ENCODE measurements at regions not wholly inside any gene's neighbourhood (a gene's known extent, or its start where the extent isn't known, plus 50 kb on each side); places are given as distances from the start of the nearest gene placed in this dataset.

- no peak for TF ChIP-seq CTCF (IDR thresholded peaks at IDR 0.05; ENCODE audit: insufficient read depth, low read depth, low read length, missing control alignments)
- no peak for DNase-seq (ENCODE audit: low read depth)
- H3K4me3 ChIP-seq (ENCODE audit: low read depth, low read length): no peak overlapping the region
Observed at GRCh38 chr13:30827578-30827925, 78.5 kb upstream of the MEDAG start.

DNA sequence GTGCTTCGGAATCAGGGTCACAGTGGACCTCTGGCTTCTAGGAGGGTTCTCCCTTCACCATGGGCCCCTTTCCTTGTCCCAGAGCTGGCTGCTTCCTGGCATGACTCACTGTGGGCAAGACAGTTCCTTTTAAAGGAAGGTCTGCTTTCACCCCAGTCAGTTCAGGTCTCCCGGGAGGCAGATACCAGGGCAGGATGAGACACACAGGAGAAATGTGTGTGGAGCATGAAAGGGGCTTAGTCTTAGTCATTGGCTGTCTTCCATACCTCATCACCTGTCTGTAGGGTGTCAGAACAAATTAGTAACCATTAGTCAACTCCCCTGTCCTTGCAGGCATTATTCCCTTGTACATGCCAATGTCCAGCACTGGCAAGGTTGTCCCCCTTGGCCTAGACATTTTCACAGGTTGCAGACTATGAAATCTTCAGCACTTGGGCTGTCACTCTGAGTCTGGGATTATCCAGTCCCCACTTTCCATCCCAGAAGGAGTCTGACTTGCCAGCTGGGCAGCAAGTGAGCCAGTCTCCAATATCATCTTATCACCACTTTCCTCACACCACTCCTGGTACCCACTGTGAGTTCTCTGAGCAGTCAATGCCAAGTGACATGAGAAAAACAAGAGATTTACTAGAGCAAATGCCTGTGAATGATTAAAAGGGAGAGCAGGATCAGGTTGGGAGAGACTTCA lies 76.8 kb upstream of the MEDAG start:
- TF ChIP-seq CTCF (IDR thresholded peaks at IDR 0.05; ENCODE audit: insufficient read depth, low read depth, low read length, missing control alignments): no peak
- no peak for DNase-seq (ENCODE audit: low read depth)
- no peak overlapping the region for H3K4me3 ChIP-seq (ENCODE audit: low read depth, low read length)

GRCh38 chr13:30829833-30830637 lies 76.0 kb upstream of the MEDAG start:
- TF ChIP-seq CTCF (IDR thresholded peaks at IDR 0.05; ENCODE audit: insufficient read depth, low read depth, low read length, missing control alignments): no peak

DNA sequence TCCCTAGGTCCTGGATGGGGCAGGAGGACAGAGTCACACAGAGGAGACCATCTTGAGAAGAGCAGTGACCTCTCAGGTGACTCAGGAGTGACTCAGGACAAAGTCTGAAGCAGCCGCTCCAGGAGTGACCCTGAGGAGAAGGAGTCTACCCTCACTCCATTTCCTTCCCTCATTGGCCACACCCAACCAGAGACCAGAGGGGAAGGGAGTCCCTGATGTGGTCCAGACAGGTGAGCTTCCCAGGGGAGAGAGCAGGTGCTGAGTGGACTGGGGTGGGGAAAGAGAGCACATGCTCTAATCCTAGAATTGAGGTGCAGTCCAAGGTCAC lies 75.5 kb upstream of the MEDAG start:
- no peak for DNase-seq (ENCODE audit: low read depth)
- TF ChIP-seq CTCF (IDR thresholded peaks at IDR 0.05; ENCODE audit: insufficient read depth, low read depth, low read length, missing control alignments): no peak
- no peak overlapping the region for H3K4me3 ChIP-seq (ENCODE audit: low read depth, low read length)

More at GRCh38 chr13:30829833-30830637, 76.0 kb upstream of the MEDAG start:
- H3K4me3 ChIP-seq (ENCODE audit: low read depth, low read length): no peak overlapping the region
- DNase-seq (ENCODE audit: low read depth): no peak

- no peak for DNase-seq (ENCODE audit: low read depth)
- TF ChIP-seq CTCF (IDR thresholded peaks at IDR 0.05; ENCODE audit: insufficient read depth, low read depth, low read length, missing control alignments): no peak
- H3K4me3 ChIP-seq (ENCODE audit: low read depth, low read length): no peak overlapping the region
Observed at GRCh38 chr13:30831515-30831914, 74.6 kb upstream of the MEDAG start.

DNA sequence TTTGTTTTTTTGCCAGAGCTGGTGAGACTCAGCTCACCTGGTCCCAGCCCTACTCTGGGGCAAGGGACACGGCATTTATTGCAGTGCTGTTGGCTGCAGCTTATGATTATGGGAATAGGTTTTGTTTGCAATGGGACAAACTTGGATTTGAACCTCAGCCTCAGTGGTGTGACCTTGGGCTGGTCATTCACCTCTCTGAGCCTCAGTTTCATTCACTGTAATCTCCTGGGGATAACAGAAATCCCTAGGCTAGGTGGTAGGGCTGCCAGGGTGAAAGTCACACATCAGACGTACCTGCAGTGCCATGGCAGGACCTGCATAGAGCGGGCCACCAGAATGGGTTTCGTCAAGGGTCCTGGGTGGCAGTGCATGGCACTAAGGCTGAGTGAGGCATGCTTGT lies 73.7 kb upstream of the MEDAG start:
- no peak for TF ChIP-seq CTCF (IDR thresholded peaks at IDR 0.05; ENCODE audit: insufficient read depth, low read depth, low read length, missing control alignments)
- no peak overlapping the region for H3K4me3 ChIP-seq (ENCODE audit: low read depth, low read length)
- DNase-seq (ENCODE audit: low read depth): no peak
